SH-SY5Y (cell line): ENCODE measurements at regions not wholly inside any gene's neighbourhood (a gene's known extent, or its start where the extent isn't known, plus 50 kb on each side); places are given as distances from the start of the nearest gene placed in this dataset.

Experiments used
- GATA2 ChIP-seq: IDR thresholded peaks from 2 replicates; pipeline ENCODE4 v1.6.1; 2011; ENCODE audit warnings: mild to moderate bottlenecking, low read depth, low read length
- GATA3 ChIP-seq: IDR thresholded peaks from 2 replicates; pipeline ENCODE4 v1.6.1; 2011; ENCODE audit warnings: low read depth, mild to moderate bottlenecking, low read length, moderate library complexity

- TF ChIP-seq GATA2 (no peak), GATA3 (no peak)
Measured at GRCh38 chr11:39462506-39462905, 1996.9 kb downstream of the LRRC4C start.
